MCF 10A (cell line): ENCODE measurements at regions not wholly inside any gene's neighbourhood (a gene's known extent, or its start where the extent isn't known, plus 50 kb on each side); places are given as distances from the start of the nearest gene placed in this dataset.

Source experiments
- BruUV-seq: library from RNA; stranded (reverse); fragments of 400-500 nt; replicated peaks from 2 replicates; lab custom pipeline; 2021; lab: Mats Ljungman, UMichigan
- CTCF ChIA-PET: fragments of 300-600 bp; sonication (Branson Sonifier 250); formaldehyde crosslinking; extraction: SDS; loops from one replicate; lab custom pipeline; 2021; ENCODE audit warnings: antibody characterized with exemption, inconsistent platforms; lab: Yijun Ruan, JAX
- POLR2A ChIA-PET: fragments of 300-600, 350-650 bp; sonication (Branson Sonifier 250); formaldehyde crosslinking; extraction: SDS; loops from one replicate; lab custom pipeline; 2020; ENCODE audit warnings: antibody characterized with exemption, inconsistent platforms; lab: Yijun Ruan, JAX
- DNase-seq: peaks from one replicate; pipeline ENCODE4 v3.0.0-alpha.2; 2018; ENCODE audit not compliant: unreplicated experiment
- H3K27ac Mint-ChIP-seq: one replicate; pipeline ENCODE4 v1.8.0; 2022; ENCODE audit warnings: mild to moderate bottlenecking, low read depth, mixed read lengths; ENCODE audit not compliant: unreplicated experiment
- H3K27me3 Mint-ChIP-seq: one replicate; pipeline ENCODE4 v1.8.0; 2022; ENCODE audit warnings: mixed read lengths; ENCODE audit not compliant: insufficient read depth, unreplicated experiment
- H3K36me3 Mint-ChIP-seq: one replicate; pipeline ENCODE4 v1.8.0; 2022; ENCODE audit warnings: mild to moderate bottlenecking, moderate library complexity, mixed read lengths; ENCODE audit not compliant: insufficient read depth, unreplicated experiment
- H3K4me1 Mint-ChIP-seq: one replicate; pipeline ENCODE4 v1.8.0; 2022; ENCODE audit warnings: mixed read lengths; ENCODE audit not compliant: insufficient read depth, unreplicated experiment
- H3K4me3 Mint-ChIP-seq: one replicate; pipeline ENCODE4 v1.8.0; 2022; ENCODE audit warnings: mild to moderate bottlenecking, moderate library complexity, mixed read lengths; ENCODE audit not compliant: unreplicated experiment
- H3K9me3 Mint-ChIP-seq: one replicate; pipeline ENCODE4 v1.8.0; 2022; ENCODE audit warnings: mixed read lengths; ENCODE audit not compliant: unreplicated experiment
- CTCF ChIP-seq: fragments of 200-600 bp; IDR thresholded peaks from one replicate; pipeline ENCODE4 v1.8.0; 2022; ENCODE audit warnings: antibody characterized with exemption, mild to moderate bottlenecking; ENCODE audit not compliant: unreplicated experiment
- intact Hi-C: fragments of 100-400 bp; cut with micrococcal nuclease; formaldehyde crosslinking; loops from 2 replicates; pipeline ENCODE4 v1.14.1; 2022

- no TSS peak for BruUV-seq
- no peaks in the 10 kb centered on the region for H3K9me3 Mint-ChIP-seq
- CTCF ChIA-PET, result interaction anchor here (0.6 to 1.4 kb wide), 16 partner anchors 9 to 1110 kb away, joined by 3 to 6 read pairs (median 4); no protein-coding TSS in a partner anchor
- no peaks in the 10 kb centered on the region for H3K4me1 Mint-ChIP-seq
- H3K36me3 Mint-ChIP-seq, result no peaks in the 10 kb centered on the region
- intact Hi-C loops, result loop anchor here (1.0 to 10.0 kb wide), 6 partner anchors 216 to 1406 kb away; partner anchors contain the start of gene DSEL
- H3K4me3 Mint-ChIP-seq, result no peak overlapping the region
- POLR2A ChIA-PET, result interaction anchor here (0.7 kb wide), 2 partner anchors 809 to 1580 kb away, joined by 3 read pairs; no protein-coding TSS in a partner anchor
- no peak overlapping the region for H3K27ac Mint-ChIP-seq
- peak; percentile 76 for DNase-seq
- no peaks in the 10 kb centered on the region for H3K27me3 Mint-ChIP-seq
- TF ChIP-seq CTCF, result peak; percentile 78
These were observed 91.6 kb downstream of the TMX3 start for GRCh38 chr18:68623342-68623741.

GRCh38 chr18:68611311-68611710 is 103.6 kb downstream of the TMX3 start:
- POLR2A ChIA-PET, result no interaction called here
- H3K4me1 Mint-ChIP-seq, result no peaks in the 10 kb centered on the region
- no peak for DNase-seq
- no peak overlapping the region for H3K27ac Mint-ChIP-seq
- intact Hi-C loops, result no loop called here
- CTCF ChIA-PET, result interaction anchor here (0.7 to 1.0 kb wide), 3 partner anchors 9 to 708 kb away, joined by 3 to 6 read pairs (median 4); no protein-coding TSS in a partner anchor
- no peak for TF ChIP-seq CTCF
- H3K9me3 Mint-ChIP-seq, result peaks cover 9% of the 10 kb centered on the region
- H3K4me3 Mint-ChIP-seq, result no peak overlapping the region
- H3K27me3 Mint-ChIP-seq, result no peaks in the 10 kb centered on the region
- BruUV-seq, result no TSS peak
- H3K36me3 Mint-ChIP-seq, result no peaks in the 10 kb centered on the region

- no peaks in the 10 kb centered on the region for H3K36me3 Mint-ChIP-seq
- no peak for DNase-seq
- ChIA-PET CTCF (no interaction called here), POLR2A (interaction anchor here (0.7 kb wide), 1 partner anchor 160 kb away, joined by 3 read pairs; no protein-coding TSS in a partner anchor)
- BruUV-seq, result no TSS peak
- no peak for TF ChIP-seq CTCF
- H3K27ac Mint-ChIP-seq, result no peak overlapping the region
- H3K9me3 Mint-ChIP-seq, result peaks cover 9% of the 10 kb centered on the region
- no peak overlapping the region for H3K4me3 Mint-ChIP-seq
- no peaks in the 10 kb centered on the region for H3K4me1 Mint-ChIP-seq
- no peaks in the 10 kb centered on the region for H3K27me3 Mint-ChIP-seq
- intact Hi-C loops, result no loop called here
These were observed 105.9 kb downstream of the TMX3 start for GRCh38 chr18:68608851-68609490.

GRCh38 chr18:68607852-68608251 is 107.1 kb downstream of the TMX3 start:
- BruUV-seq, result no TSS peak
- Mint-ChIP-seq H3K27ac (no peak overlapping the region), H3K4me1 (no peaks in the 10 kb centered on the region), H3K27me3 (no peaks in the 10 kb centered on the region), H3K4me3 (no peak overlapping the region), H3K36me3 (no peaks in the 10 kb centered on the region), H3K9me3 (peaks cover 9% of the 10 kb centered on the region)
- intact Hi-C loops, result no loop called here
- TF ChIP-seq CTCF, result no peak
- POLR2A ChIA-PET, result no interaction called here
- no peak for DNase-seq
- CTCF ChIA-PET, result no interaction called here
